Gastrocnemius medialis (tissue), 4 donors: ENCODE measurements at regions not wholly inside any gene's neighbourhood (a gene's known extent, or its start where the extent isn't known, plus 50 kb on each side); places are given as distances from the start of the nearest gene placed in this dataset.
"Not testable (repeated sequence)": the region's sequence is repeated elsewhere in the genome, so short reads cannot be mapped to it uniquely, and the experiment has no call there.

Source experiments
- CTCF ChIP-seq, 5 experiments: fragments of 450-650 bp in 3 of 5; fragments of 200-600 bp in 2 of 5; sonication (generic) in 2 of 5; IDR thresholded peaks in 4 of 5; conservative IDR thresholded peaks in 1 of 5; 1 replicate in 4 of 5; 2 replicates in 1 of 5; pipeline ENCODE4 v1.5.1; 2016 to 2019; ENCODE audit warnings: antibody characterized with exemption in 5 of 5, mild to moderate bottlenecking in 3 of 5, moderate library complexity in 3 of 5
- POLR2A ChIP-seq, 2 donors: fragments of 450-650 bp; IDR thresholded peaks; one replicate each; pipeline ENCODE4 v1.6.1; 2017; ENCODE audit warnings: antibody characterized with exemption in 2 of 2, mild to moderate bottlenecking in 2 of 2, moderate library complexity in 2 of 2

GRCh38 chr20:25774203-25774602 lies 77.5 kb upstream of the ZNF337 start:
- TF ChIP-seq POLR2A (IDR thresholded peaks at IDR 0.05); CTCF (IDR thresholded peaks at IDR 0.05 in 4 of 5, conservative IDR thresholded peaks at IDR 0.05 in 1 of 5): not testable (repeated sequence)
